WTC11 (cell line): ENCODE measurements at regions not wholly inside any gene's neighbourhood (a gene's known extent, or its start where the extent isn't known, plus 50 kb on each side); places are given as distances from the start of the nearest gene placed in this dataset.
"Not testable (repeated sequence)": the region's sequence is repeated elsewhere in the genome, so short reads cannot be mapped to it uniquely, and the experiment has no call there.

Source experiments
- ATF3 ChIP-seq: sonication (generic); formaldehyde crosslinking; conservative IDR thresholded peaks from 2 replicates; pipeline ENCODE4 v1.8.1; 2022; ENCODE audit warnings: mild to moderate bottlenecking, missing genetic modification reagents
- CREB1 ChIP-seq: sonication (generic); formaldehyde crosslinking; IDR thresholded peaks from 2 replicates; pipeline ENCODE4 v1.8.0; 2023; ENCODE audit warnings: mild to moderate bottlenecking, missing genetic modification reagents
- CTCF ChIP-seq: fragments of 200-600 bp; IDR thresholded peaks from 2 replicates; pipeline ENCODE4 v1.8.0; 2022; ENCODE audit warnings: antibody characterized with exemption
- E2F1 ChIP-seq: sonication (generic); formaldehyde crosslinking; IDR thresholded peaks from 2 replicates; pipeline ENCODE4 v1.8.0; 2022; ENCODE audit warnings: mild to moderate bottlenecking, missing genetic modification reagents
- FOXP4 ChIP-seq: sonication (generic); formaldehyde crosslinking; IDR thresholded peaks from 2 replicates; pipeline ENCODE4 v1.8.0; 2022; ENCODE audit warnings: mild to moderate bottlenecking, missing genetic modification reagents
- HMGXB4 ChIP-seq: sonication (generic); formaldehyde crosslinking; IDR thresholded peaks from 2 replicates; pipeline ENCODE4 v1.8.1; 2023; ENCODE audit warnings: mild to moderate bottlenecking, moderate library complexity, missing genetic modification reagents
- IRF1 ChIP-seq: sonication (generic); formaldehyde crosslinking; IDR thresholded peaks from 2 replicates; pipeline ENCODE4 v1.8.0; 2023; ENCODE audit warnings: missing genetic modification reagents
- MAX ChIP-seq: sonication (generic); formaldehyde crosslinking; IDR thresholded peaks from 2 replicates; pipeline ENCODE4 v1.8.0; 2022; ENCODE audit warnings: mild to moderate bottlenecking, missing genetic modification reagents
- PREB ChIP-seq: sonication (generic); formaldehyde crosslinking; IDR thresholded peaks from 2 replicates; pipeline ENCODE4 v1.8.1; 2022; ENCODE audit warnings: mild to moderate bottlenecking, missing genetic modification reagents, moderate library complexity, borderline replicate concordance
- TEAD1 ChIP-seq: sonication (generic); formaldehyde crosslinking; IDR thresholded peaks from 2 replicates; pipeline ENCODE4 v1.8.0; 2022; ENCODE audit warnings: mild to moderate bottlenecking, missing genetic modification reagents
- ZBTB21 ChIP-seq: sonication (generic); formaldehyde crosslinking; IDR thresholded peaks from 2 replicates; pipeline ENCODE4 v1.8.1; 2023; ENCODE audit warnings: mild to moderate bottlenecking, missing genetic modification reagents, borderline replicate concordance

GRCh38 chr2:184054419-184054818 is 543.9 kb upstream of the ZNF804A start:
- not testable (repeated sequence) for TF ChIP-seq CTCF; E2F1 (CRISPR knock-in tag); HMGXB4 (CRISPR knock-in tag); IRF1 (CRISPR knock-in tag); TEAD1 (CRISPR knock-in tag); ZBTB21 (CRISPR knock-in tag); MAX (CRISPR knock-in tag); FOXP4 (CRISPR knock-in tag); PREB (CRISPR knock-in tag); CREB1; ATF3 (CRISPR knock-in tag)
